T follicular helper cell (primary cell): ENCODE measurements at regions not wholly inside any gene's neighbourhood (a gene's known extent, or its start where the extent isn't known, plus 50 kb on each side); places are given as distances from the start of the nearest gene placed in this dataset.

ENCODE experiments used
- DNase-seq: peaks from one replicate; pipeline ENCODE4 v3.0.0-alpha.2; 2020; ENCODE audit warnings: low read depth

GRCh38 chr15:70324001-70324974 is 226.6 kb upstream of the TLE3 start:
- DNase-seq, result no peak

DNA sequence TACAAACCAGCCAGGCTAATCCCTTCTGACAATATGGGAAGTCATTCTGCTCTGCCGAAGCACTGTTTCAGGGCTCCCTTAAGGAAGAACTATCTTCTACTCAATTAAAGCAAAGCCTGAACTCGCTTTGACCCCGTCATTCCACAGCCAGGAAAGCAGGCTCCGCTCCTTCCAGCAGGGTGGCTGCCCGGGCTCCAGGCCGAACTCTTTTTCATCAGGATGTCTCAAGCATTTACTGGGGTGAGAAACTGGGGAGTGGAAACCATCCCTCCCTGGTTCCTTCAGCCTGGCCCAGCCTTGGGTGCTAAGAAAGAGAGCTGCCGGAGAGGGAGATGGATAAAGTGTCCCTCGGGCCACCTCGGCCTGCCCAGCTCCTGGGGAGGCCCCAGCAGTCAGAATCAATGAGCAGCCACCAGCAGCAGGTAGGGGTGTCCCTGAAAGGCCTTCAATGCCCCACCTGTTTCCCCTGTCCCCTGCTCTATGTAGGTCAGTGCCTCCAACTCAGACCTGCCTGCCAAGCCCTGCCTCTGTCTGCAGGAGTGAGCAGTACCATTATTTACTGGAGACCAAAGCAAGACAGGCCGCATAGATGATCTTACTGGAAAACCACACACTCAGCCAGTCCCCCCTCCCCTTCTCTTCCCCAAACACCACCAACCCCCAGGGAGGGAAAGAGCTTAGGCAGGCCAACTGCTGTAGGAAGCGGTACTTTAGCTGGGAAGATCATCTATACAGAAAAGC is 225.6 kb upstream of the TLE3 start:
- DNase-seq, result no peak

GRCh38 chr15:70322051-70322668 is 224.4 kb upstream of the TLE3 start:
- DNase-seq, result no peak

GRCh38 chr15:70321172-70321819 is 223.6 kb upstream of the TLE3 start:
- no peak for DNase-seq

DNA sequence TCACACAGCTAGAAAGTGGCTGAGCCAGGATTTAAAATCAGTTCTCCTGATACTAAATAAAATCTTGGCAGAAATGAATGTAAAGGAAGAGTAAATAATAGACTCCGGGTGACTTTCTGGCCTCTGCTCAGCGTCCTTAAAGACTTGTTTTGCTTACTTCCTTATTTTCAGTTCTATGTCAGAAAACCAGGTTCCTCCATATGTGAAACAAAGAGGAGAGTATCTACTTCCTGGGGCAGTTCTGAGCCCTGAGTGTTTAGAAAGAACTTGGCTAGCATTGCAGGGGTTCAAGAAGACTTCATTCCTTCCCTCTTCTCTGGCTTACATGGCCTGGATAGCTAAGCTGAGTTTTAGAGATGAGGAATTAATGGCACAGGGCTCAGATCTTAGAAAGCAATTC is 222.8 kb upstream of the TLE3 start:
- DNase-seq, result no peak

- DNase-seq, result no peak
These were observed 222.4 kb upstream of the TLE3 start for GRCh38 chr15:70320077-70320476.

DNA sequence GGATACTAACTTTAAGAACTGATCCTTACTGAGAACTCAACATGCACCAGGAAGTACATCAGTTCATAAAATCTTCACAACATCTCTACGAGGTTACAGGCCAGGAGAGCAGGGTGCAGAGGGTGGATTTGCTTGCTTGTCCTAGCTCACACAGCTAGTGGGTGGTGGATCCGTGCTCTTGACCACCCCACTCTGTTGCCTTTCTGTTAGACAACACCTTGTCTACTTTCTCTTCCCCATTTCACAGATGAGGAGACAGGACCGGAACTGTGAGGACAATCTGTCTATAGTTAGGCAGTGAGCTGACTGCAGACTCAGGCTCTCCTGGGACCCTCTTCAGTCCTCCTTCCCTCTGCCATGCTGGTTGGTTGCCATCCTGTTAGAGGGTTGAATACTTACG is 221.7 kb upstream of the TLE3 start:
- DNase-seq, result no peak

DNA sequence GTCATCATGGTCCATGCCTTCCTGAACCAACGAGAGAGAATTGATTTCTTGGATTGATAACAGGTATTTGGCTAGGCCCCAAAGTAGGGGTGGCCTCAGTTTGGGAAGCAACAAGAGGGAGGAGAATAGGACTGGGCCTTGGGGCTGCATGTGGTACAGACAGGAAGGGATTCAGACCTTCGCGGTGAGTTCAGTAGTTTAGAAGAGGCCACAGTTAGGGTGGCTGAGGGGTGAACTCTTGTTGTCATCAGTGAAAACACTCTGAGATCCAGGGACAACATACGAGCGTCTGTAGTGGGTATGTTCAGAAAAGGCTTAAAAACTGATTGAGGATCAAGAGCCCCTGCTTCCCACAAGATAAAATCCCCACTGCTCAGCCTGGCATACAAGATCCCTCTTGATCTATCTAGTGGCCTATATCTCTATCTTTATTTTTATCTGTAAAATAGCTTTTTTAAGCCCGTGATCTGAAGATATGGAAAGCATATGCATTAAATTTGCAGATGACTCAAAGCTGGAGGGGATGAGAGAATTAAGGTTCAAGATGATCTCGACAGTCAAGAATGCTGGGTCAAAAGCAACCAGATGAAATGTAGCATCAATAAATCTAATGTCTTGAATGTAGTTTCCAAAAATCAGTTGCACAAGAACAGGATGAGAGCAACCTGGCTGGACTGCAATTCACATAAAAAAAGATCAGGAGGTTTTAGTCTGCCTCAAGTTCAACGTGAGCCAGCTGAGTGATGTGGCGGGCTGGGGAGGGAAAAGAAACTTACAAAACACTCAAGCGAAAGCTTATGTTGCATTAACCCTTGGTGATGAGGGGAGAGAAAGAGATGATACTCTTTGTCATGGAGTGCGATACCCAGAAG is 221.1 kb upstream of the TLE3 start:
- no peak for DNase-seq

DNA sequence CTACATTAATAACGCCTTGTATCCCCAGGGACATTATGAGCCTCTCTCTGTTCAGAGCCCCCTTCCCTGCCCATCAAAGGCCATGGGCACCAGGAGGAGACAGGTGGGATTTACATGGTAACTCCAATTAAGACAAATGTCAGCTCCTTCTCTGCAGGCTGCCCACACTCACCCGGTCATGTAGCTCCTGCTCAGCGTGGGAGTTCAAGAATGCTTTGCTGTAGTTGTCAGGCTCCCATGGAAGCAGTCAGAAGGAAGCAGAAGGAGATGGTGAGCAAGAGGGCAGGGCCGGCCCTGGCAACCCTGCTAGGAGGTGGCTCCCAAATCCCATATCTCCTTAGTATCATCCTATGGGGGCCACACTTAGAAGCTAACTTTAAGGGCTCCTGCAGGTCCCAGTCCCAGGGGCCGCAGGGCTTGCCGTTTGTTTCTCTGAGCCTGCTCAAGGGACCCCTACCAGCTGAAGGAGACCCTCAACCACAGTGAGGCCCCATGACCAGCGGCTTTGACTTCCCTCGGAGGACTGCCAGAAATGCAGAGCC is 218.4 kb upstream of the TLE3 start:
- no peak for DNase-seq

DNA sequence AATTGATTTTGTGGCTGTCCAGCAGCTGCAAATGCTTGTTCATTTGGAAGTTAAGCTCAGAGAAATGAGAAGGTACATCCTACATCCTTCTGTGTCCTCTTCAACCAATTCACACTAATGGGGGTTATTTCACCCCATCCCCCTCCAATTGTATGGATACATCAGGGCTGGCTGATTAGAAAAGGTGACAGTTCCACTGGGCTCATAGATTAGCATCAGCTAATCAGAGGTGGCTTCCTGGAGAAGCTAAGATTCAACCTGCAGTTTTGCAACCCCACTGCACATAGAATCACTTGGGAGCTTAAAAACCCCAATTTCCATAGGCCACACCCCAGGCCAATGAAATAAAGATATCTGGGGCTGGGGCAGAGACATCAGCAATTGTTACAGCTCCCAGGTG is 217.7 kb upstream of the TLE3 start:
- no peak for DNase-seq

- DNase-seq, result no peak
These were observed 217.0 kb upstream of the TLE3 start for GRCh38 chr15:70314688-70315087.

DNA sequence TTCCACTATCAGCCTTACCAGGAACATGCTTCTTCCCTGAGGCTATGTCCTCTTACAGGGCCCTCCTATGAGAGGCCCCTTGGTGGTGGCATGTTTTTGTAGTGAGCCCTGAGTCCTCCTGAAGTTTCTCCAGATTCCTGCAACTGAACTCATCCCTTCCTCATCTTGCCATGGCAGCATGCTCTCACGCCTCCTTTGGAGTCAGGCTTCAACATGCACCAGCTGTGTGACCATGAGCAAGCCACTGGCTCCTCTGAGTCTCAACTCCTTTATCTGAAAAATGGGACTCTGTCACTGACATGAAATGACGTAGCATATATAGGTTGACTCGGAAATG is 216.3 kb upstream of the TLE3 start:
- no peak for DNase-seq

DNA sequence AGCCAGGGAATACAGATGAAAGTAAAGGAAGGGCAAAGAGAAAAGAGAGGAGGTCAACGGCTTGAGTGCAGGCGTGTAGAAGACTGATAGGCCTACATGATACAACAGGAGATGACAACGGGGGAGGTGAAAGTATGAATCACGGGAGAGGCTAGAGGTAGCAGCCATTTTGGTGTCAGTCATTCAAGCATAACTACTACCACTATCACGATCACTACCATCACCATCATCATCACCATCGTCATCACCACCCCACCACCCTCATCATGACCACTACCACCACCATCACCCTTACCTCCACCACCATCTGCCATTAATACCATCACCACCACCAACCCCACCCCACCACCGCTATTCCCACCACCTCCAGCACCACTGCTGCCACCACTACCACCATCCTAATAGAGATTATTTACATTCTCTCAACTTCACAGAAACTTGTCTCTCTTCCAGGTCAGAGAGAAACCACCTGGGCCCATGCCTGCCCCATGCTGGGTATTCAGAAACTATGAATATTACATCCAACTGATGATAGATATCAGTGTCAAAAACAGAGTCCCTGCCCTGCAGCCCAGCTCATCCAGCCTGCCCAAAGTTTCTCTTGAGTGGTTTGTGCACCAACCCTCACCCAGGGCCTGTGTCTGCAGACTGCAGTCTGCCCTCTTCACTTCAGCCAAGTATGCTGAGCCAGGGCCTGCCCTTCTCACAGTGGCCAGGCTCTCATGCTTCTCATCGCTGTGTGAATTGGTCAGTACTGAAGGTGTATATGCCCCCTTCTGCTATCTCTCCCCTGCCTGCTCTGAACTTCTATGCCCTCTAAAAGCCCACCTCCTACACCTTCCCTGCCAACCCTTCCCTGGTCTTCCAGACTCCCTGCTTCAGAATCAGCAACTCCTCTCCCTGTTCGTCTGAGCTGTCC is 215.6 kb upstream of the TLE3 start:
- no peak for DNase-seq

GRCh38 chr15:70311821-70312220 is 214.1 kb upstream of the TLE3 start:
- no peak for DNase-seq

DNA sequence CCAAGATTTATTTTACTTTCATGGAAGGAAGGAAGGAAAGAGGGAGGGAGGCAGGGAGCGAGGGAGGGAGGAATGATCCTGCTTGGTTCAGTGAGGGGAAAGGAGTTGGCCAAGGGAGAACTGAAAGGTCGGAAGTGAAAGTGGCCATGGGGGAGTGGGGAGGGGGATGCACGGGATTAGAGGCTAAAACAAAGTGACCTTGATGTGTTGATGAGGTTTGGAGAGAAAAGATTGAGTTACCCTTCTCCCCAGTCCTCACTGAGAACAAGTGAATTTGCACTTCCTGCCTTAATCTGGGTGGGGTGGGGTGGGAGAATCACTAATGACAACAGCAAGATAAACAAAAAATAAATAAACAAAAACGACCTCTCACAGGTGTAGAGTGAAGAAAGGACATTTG is 212.0 kb upstream of the TLE3 start:
- DNase-seq, result no peak

GRCh38 chr15:70308735-70309434 is 211.2 kb upstream of the TLE3 start:
- no peak for DNase-seq

GRCh38 chr15:70308011-70308734 is 210.5 kb upstream of the TLE3 start:
- no peak for DNase-seq

DNA sequence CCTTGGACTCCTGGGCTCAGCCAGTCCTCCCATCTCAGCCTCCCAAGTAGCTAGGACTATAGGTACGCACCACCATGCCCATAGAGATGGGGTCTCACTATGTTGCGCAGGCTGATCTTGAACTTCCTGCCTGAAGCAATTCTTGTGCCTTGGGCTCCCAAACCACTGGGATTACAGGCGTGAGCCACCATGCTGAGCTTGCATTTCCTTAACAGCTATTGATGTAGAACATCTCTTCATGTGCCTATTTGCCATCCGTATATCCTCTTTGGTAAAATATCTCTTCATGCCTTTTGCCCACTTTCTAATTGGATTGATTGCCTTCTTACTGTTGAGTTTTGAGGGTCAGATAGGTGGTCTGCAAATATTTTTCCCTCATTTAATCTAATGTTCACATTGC is 208.9 kb upstream of the TLE3 start:
- DNase-seq, result no peak

GRCh38 chr15:70306081-70306480 is 208.4 kb upstream of the TLE3 start:
- DNase-seq, result no peak
